Type B pancreatic cell (in vitro differentiated cells): ENCODE measurements at regions not wholly inside any gene's neighbourhood (a gene's known extent, or its start where the extent isn't known, plus 50 kb on each side); places are given as distances from the start of the nearest gene placed in this dataset.

Experiments used
- DNase-seq: peaks from one replicate; pipeline ENCODE4 v3.0.0; 2021; ENCODE audit warnings: mixed read lengths; ENCODE audit not compliant: unreplicated experiment; ENCODE audit errors: extremely low spot score
- H3K27ac Mint-ChIP-seq: 2 replicates; pipeline ENCODE4 v1.8.0; 2021; ENCODE audit warnings: mild to moderate bottlenecking, mixed read lengths
- H3K27me3 Mint-ChIP-seq: 2 replicates; pipeline ENCODE4 v1.8.0; 2021; ENCODE audit warnings: mixed read lengths
- H3K36me3 Mint-ChIP-seq: 2 replicates; pipeline ENCODE4 v1.8.0; 2021; ENCODE audit warnings: mixed read lengths
- H3K4me1 Mint-ChIP-seq: one replicate; pipeline ENCODE4 v1.8.0; 2021; ENCODE audit warnings: mixed read lengths; ENCODE audit not compliant: unreplicated experiment
- H3K4me3 Mint-ChIP-seq: 2 replicates; pipeline ENCODE4 v1.8.0; 2021; ENCODE audit warnings: mild to moderate bottlenecking, mixed read lengths
- H3K9me3 Mint-ChIP-seq: 2 replicates; pipeline ENCODE4 v1.8.0; 2021; ENCODE audit warnings: mixed read lengths
- TF ChIP-seq, protein P1 (sequence below): fragments of 200-600 bp; sonication (generic); conservative IDR thresholded peaks from 2 replicates; pipeline ENCODE4 v1.5.0; 2021; ENCODE audit warnings: antibody characterized with exemption, mild to moderate bottlenecking

DNA sequence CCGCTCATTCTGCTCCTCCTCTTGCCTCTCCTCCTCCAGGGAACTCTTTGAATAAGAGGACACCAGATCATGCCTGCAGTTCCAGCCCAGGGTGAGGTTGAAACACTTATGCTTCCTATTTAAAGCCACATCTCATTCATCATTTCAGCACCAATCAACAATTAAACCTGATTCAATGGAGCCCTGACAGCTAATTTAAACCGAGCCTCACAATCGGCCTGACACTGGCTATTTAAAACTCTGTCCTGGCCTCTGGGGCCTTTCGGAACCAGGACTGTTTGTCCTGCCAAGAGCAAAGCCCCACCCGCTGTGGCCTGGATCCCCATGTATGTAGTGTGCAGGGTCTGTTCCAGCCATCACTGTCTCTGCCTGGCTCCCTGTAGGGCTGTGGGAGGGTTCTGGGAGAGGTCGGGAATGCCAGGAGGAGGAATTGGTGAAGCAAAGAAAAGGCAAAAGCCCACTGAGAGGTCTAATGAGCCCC is 97.4 kb downstream of the MCFD2 start:
- Mint-ChIP-seq H3K4me3 (no peak overlapping the region), H3K9me3 (no peaks in the 10 kb centered on the region), H3K27me3 (peaks cover 8% of the 10 kb centered on the region), H3K27ac (no peak overlapping the region), H3K36me3 (no peaks in the 10 kb centered on the region), H3K4me1 (peaks cover 5% of the 10 kb centered on the region)
- DNase-seq = no peak
- TF ChIP-seq, protein P1, sequence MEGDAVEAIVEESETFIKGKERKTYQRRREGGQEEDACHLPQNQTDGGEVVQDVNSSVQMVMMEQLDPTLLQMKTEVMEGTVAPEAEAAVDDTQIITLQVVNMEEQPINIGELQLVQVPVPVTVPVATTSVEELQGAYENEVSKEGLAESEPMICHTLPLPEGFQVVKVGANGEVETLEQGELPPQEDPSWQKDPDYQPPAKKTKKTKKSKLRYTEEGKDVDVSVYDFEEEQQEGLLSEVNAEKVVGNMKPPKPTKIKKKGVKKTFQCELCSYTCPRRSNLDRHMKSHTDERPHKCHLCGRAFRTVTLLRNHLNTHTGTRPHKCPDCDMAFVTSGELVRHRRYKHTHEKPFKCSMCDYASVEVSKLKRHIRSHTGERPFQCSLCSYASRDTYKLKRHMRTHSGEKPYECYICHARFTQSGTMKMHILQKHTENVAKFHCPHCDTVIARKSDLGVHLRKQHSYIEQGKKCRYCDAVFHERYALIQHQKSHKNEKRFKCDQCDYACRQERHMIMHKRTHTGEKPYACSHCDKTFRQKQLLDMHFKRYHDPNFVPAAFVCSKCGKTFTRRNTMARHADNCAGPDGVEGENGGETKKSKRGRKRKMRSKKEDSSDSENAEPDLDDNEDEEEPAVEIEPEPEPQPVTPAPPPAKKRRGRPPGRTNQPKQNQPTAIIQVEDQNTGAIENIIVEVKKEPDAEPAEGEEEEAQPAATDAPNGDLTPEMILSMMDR = no peak

DNA sequence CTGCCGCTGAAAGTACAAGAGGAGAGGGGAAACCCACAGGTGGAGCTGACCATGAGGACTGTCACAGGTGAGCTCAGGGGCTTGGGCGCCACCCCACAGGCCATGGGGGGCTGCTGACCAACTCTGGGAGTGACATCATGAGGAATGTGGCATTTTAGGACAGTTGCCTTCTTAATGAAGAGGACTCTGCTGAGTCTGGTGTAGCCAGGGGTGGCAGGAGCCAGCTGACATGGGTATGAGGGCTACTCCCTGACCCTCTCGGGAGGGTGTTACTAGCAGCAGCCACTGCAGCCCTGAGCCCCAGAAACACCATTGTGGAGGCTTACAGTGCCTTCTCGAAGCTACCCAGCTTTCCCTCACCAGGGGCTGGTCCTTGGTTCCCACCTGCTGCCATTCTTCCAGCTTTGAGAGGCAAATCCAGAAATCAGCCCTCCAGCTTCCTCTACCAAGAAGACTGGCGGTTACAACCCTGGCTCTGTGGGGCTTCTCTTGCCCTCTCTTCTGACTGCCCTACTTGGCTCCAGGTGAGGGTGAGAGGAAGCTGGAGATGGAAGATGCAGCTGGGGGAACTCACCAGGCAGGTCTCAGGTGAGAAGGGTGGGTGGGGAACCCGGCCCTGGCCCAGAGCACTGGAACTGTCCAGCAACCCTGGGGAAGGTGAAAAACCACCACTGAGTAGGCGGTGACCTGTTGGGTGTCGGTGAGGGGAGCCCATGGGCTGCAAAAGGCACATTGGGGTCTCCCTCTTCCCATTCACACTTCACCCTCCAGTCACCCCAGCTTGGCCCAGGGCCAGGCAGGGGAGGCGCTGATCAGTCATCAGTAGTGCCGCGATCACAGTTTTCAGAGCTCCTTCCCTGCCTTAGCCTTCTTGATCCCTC is 98.5 kb downstream of the MCFD2 start:
- H3K27ac Mint-ChIP-seq = no peak overlapping the region
- H3K36me3 Mint-ChIP-seq = no peaks in the 10 kb centered on the region
- peaks cover 13% of the 10 kb centered on the region for H3K4me1 Mint-ChIP-seq

DNA sequence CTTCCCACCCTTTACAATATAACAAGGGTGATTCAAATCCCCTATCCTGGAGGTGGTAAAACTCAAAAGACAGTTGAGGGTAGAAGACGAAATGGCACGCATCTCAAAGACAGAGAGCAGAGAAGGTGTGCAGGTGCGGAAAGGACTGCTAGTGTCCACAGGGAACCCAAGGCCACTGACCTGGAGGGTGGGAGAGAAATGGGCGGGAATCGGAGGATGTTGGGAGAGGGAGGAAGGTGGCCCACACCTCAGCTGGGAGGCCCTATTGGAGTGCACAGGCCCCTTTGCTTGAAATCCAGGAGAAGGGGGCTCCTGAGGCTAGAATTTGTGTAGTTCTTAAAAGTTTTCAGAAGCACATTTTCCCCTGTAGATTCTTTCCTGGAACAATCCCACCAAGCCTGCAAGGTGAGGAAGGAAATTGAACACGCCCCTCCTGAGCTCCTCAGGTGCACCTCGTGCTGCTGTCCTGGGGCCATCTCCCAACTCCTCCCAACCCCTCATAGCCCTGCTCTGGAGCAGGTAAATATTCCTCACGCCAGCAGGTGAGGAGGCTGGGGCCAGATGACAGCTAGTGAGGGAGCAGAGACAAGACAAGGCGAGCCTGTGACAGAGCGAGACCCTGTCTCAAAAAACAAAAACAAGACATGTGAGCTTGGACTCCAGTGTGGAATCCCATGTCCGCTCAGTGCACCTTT is 99.3 kb downstream of the MCFD2 start:
- H3K9me3 Mint-ChIP-seq = no peaks in the 10 kb centered on the region
- peaks cover 15% of the 10 kb centered on the region for H3K4me1 Mint-ChIP-seq
- peaks cover 8% of the 10 kb centered on the region for H3K27me3 Mint-ChIP-seq
- TF ChIP-seq, protein P1 = no peak
- H3K4me3 Mint-ChIP-seq = no peak overlapping the region
- no peaks in the 10 kb centered on the region for H3K36me3 Mint-ChIP-seq
- H3K27ac Mint-ChIP-seq = no peak overlapping the region
- peak; percentile 39 for DNase-seq

More for the DNA sequence above, 98.5 kb downstream of the MCFD2 start:
- H3K4me3 Mint-ChIP-seq = no peak overlapping the region
- DNase-seq = peak; percentile 58
- H3K27me3 Mint-ChIP-seq = peaks cover 8% of the 10 kb centered on the region
- no peaks in the 10 kb centered on the region for H3K9me3 Mint-ChIP-seq
- TF ChIP-seq, protein P1 = no peak

DNA sequence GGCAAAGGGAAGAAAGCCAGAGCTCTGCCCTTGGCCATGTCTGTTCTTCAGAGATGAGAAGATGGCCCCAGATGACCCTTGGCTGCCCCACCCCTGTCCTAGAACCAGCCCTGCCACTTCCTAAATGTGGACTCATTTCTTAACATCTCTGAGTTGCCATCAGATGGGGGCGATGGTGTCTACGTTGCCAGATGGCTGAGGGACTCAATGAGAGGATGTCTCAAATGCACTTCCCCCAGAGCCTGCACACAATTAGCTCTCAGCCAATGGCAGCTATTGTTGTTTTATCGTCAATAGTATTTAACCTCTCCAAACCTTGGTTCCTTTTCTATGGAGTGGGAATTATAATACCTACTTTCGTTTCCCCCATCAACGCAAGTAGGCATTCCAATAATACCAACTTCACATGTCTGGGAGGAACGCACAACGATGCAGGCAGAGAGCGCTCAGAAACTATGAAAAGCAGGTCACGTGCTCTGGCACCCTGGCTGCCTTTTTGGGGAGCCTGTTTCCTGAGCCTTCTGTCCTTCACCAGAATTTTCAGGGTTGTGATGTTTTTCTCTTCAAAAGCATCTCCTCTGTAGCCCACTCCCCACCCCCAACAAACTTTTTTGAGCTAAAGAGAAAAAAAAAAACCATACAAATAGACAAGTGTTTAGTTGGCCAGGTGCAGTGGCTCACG is 100.3 kb downstream of the MCFD2 start:
- TF ChIP-seq, protein P1 = no peak
- H3K27ac Mint-ChIP-seq = no peak overlapping the region
- peak; percentile 13 for DNase-seq
- H3K4me3 Mint-ChIP-seq = no peak overlapping the region
- H3K9me3 Mint-ChIP-seq = no peaks in the 10 kb centered on the region
- peaks cover 3% of the 10 kb centered on the region for H3K27me3 Mint-ChIP-seq
- peaks cover 15% of the 10 kb centered on the region for H3K4me1 Mint-ChIP-seq
- no peaks in the 10 kb centered on the region for H3K36me3 Mint-ChIP-seq

DNA sequence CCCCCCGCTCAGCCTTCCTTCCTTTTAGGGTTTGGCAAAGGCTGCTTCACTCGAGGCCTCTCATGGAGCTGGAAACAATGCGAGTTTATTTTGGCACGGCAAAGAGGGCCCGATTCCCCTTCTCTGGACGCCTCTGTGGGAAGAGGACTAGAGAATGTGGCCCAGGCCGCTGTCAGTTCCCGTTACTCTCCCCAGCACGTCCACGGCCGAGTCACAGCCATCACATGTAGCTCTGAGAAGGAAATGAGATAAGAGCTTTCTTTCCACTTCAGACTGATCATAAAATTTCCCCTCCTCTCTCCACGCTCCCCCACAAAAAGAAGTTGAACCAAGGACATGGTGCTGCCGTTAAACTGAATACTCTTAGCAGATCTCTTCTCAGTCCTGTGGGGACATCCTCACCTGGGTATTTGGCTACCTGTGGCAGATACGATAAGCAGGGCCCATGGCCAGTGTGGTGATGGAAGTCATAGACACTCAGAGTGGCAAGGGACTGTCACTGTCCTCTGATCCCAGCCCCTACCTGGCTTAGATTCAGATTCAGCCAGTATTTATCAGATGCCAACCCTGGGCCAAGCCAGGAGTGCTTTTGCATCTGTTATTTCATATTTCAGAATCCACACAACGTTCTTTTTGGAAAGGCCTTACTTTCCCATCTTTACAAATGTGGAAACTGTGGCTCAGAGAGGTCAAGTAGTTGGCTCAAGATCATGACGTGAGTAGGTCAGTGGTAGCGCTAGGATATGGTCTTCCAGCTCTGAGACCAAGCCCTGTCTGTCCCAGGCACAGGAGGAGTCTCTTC is 101.2 kb downstream of the MCFD2 start:
- H3K27me3 Mint-ChIP-seq = peaks cover 3% of the 10 kb centered on the region
- H3K36me3 Mint-ChIP-seq = no peaks in the 10 kb centered on the region
- no peak overlapping the region for H3K4me3 Mint-ChIP-seq
- no peak overlapping the region for H3K27ac Mint-ChIP-seq
- peak; percentile 54 for DNase-seq
- peaks cover 4% of the 10 kb centered on the region for H3K9me3 Mint-ChIP-seq
- TF ChIP-seq, protein P1 = no peak
- H3K4me1 Mint-ChIP-seq = peaks cover 15% of the 10 kb centered on the region
